ENCODE measurements at regions not wholly inside any gene's neighbourhood (a gene's known extent, or its start where the extent isn't known, plus 50 kb on each side); places are given as distances from the start of the nearest gene placed in this dataset.

- DNase-seq (ENCODE audit: low spot score) (no peak), FAIRE-seq (no peak)
Observed at GRCh38 chr14:76305268-76305826, 70.6 kb upstream of the ESRRB start.

- FAIRE-seq = no peak
- no peak for DNase-seq (ENCODE audit: low spot score)
Observed at GRCh38 chr14:76306131-76306530, 69.8 kb upstream of the ESRRB start.

- DNase-seq (ENCODE audit: low spot score) (peak; percentile 68), FAIRE-seq (no peak)
Observed at GRCh38 chr14:76307786-76308780, 67.9 kb upstream of the ESRRB start.

GRCh38 chr14:76309572-76310162 is 66.3 kb upstream of the ESRRB start:
- DNase-seq (ENCODE audit: low spot score) (no peak), FAIRE-seq (no peak)

- DNase-seq (ENCODE audit: low spot score) = no peak
Observed at GRCh38 chr14:76311079-76311758, 64.7 kb upstream of the ESRRB start.

GRCh38 chr14:76312821-76313220 is 63.1 kb upstream of the ESRRB start:
- FAIRE-seq = no peak
- DNase-seq (ENCODE audit: low spot score) = no peak

More at GRCh38 chr14:76311079-76311758, 64.7 kb upstream of the ESRRB start:
- no peak for FAIRE-seq

- DNase-seq (ENCODE audit: low spot score) (no peak), FAIRE-seq (no peak)
Observed at GRCh38 chr14:76313303-76313702, 62.6 kb upstream of the ESRRB start.

- DNase-seq (ENCODE audit: low spot score) (no peak), FAIRE-seq (no peak)
Observed at GRCh38 chr14:76313852-76314251, 62.1 kb upstream of the ESRRB start.

- no peak for FAIRE-seq
- no peak for DNase-seq (ENCODE audit: low spot score)
Observed at GRCh38 chr14:76314521-76315034, 61.4 kb upstream of the ESRRB start.

- FAIRE-seq = no peak
Observed at GRCh38 chr14:76320486-76320885, 55.5 kb upstream of the ESRRB start.

GRCh38 chr14:76320975-76321374 is 55.0 kb upstream of the ESRRB start:
- DNase-seq (ENCODE audit: low spot score) (no peak), FAIRE-seq (no peak)

More at GRCh38 chr14:76320486-76320885, 55.5 kb upstream of the ESRRB start:
- DNase-seq (ENCODE audit: low spot score) = no peak

GRCh38 chr14:76322594-76323220 is 53.2 kb upstream of the ESRRB start:
- no peak for DNase-seq (ENCODE audit: low spot score)
- no peak for FAIRE-seq

GRCh38 chr14:76323331-76324050 is 52.4 kb upstream of the ESRRB start:
- FAIRE-seq (no peak), DNase-seq (ENCODE audit: low spot score) (no peak)

GRCh38 chr14:76324133-76324532 is 51.8 kb upstream of the ESRRB start:
- FAIRE-seq = no peak
- DNase-seq (ENCODE audit: low spot score) = no peak
